IMR-90 (cell line): ENCODE measurements at regions not wholly inside any gene's neighbourhood (a gene's known extent, or its start where the extent isn't known, plus 50 kb on each side); places are given as distances from the start of the nearest gene placed in this dataset.

Source experiments
- ATAC-seq: fragments of 200-7000 bp; cut with Tn5 transposase; 2 replicates; pipeline ENCODE4 v1.9.1; 2020; ENCODE audit warnings: low read depth, mild to moderate bottlenecking, moderate library complexity
- BruUV-seq: library from RNA; stranded (reverse); fragments of 400-500 nt; replicated peaks from 2 replicates; lab custom pipeline; 2021; lab: Mats Ljungman, UMichigan
- CTCF ChIA-PET: fragments of 300-600 bp; formaldehyde crosslinking; extraction: SDS; loops from one replicate; lab custom pipeline; 2021; ENCODE audit warnings: antibody characterized with exemption; lab: Yijun Ruan, JAX
- POLR2A ChIA-PET: fragments of 300-600 bp; sonication (Branson Sonifier 250); formaldehyde crosslinking; loops from one replicate; lab custom pipeline; 2022; ENCODE audit warnings: antibody characterized with exemption; ENCODE audit not compliant: unreplicated experiment; lab: Charles Lee
- DNase-seq: peaks from one replicate; pipeline ENCODE4 v3.0.0; 2013
- H2AFZ ChIP-seq: replicated peaks from 2 replicates; pipeline ENCODE3; 2013; ENCODE audit warnings: low read length, mild to moderate bottlenecking; ENCODE audit not compliant: poor library complexity
- H2AK5ac ChIP-seq: 2 replicates; pipeline ENCODE4 v1.6.1; 2013; ENCODE audit warnings: low read depth, low read length, inconsistent platforms
- H2AK9ac ChIP-seq: replicated peaks from 2 replicates; pipeline ENCODE3; 2013; ENCODE audit warnings: mild to moderate bottlenecking, low read depth, low read length, moderate library complexity; ENCODE audit not compliant: poor library complexity
- H2BK120ac ChIP-seq: 2 replicates; pipeline ENCODE4 v1.6.1; 2013; ENCODE audit warnings: low read depth, low read length, inconsistent platforms
- H2BK15ac ChIP-seq: 3 replicates; pipeline ENCODE4 v1.6.1; 2013; ENCODE audit warnings: low read depth, low read length, inconsistent platforms
- H2BK20ac ChIP-seq: 2 replicates; pipeline ENCODE4 v1.6.1; 2013; ENCODE audit warnings: low read depth, mild to moderate bottlenecking, inconsistent platforms, low read length, moderate library complexity
- H2BK5ac ChIP-seq: 2 replicates; pipeline ENCODE4 v1.6.1; 2013; ENCODE audit warnings: mild to moderate bottlenecking, low read depth, low read length, inconsistent platforms; ENCODE audit not compliant: poor library complexity, severe bottlenecking
- H3K14ac ChIP-seq: replicated peaks from 2 replicates; pipeline ENCODE4 v1.6.1; 2013; ENCODE audit warnings: low read depth, low read length, inconsistent platforms
- H3K18ac ChIP-seq: 2 replicates; pipeline ENCODE4 v1.6.1; 2013; ENCODE audit warnings: low read depth, low read length, control low read depth
- H3K23ac ChIP-seq: 2 replicates; pipeline ENCODE4 v1.6.1; 2013; ENCODE audit warnings: low read depth, low read length, inconsistent platforms
- H3K27ac ChIP-seq: 2 replicates; pipeline ENCODE4 v1.5.1; 2013; ENCODE audit warnings: mild to moderate bottlenecking, control low read depth, low read length; ENCODE audit not compliant: insufficient read depth
- H3K27me3 ChIP-seq: 2 replicates; pipeline ENCODE4 v1.6.1; 2013; ENCODE audit warnings: low read length; ENCODE audit not compliant: control insufficient read depth, insufficient read depth
- H3K36me3 ChIP-seq: 2 replicates; pipeline ENCODE4 v1.6.1; 2013; ENCODE audit warnings: low read length, mixed read lengths; ENCODE audit not compliant: control insufficient read depth, insufficient read depth
- H3K4ac ChIP-seq: 2 replicates; pipeline ENCODE4 v1.6.1; 2013; ENCODE audit warnings: low read depth, low read length, inconsistent platforms
- H3K4me1 ChIP-seq: 2 replicates; pipeline ENCODE4 v1.6.1; 2013; ENCODE audit warnings: low read length, mixed read lengths; ENCODE audit not compliant: control insufficient read depth, insufficient read depth
- H3K4me2 ChIP-seq: 2 replicates; pipeline ENCODE4 v1.6.1; 2013; ENCODE audit warnings: low read depth, mild to moderate bottlenecking, control low read depth, low read length, moderate library complexity
- H3K4me3 ChIP-seq: 2 replicates; pipeline ENCODE4 v1.5.1; 2013; ENCODE audit warnings: low read depth, mild to moderate bottlenecking, control low read depth, low read length, moderate library complexity; ENCODE audit not compliant: insufficient read depth
- H3K56ac ChIP-seq: 2 replicates; pipeline ENCODE4 v1.6.1; 2013; ENCODE audit warnings: low read length, inconsistent platforms; ENCODE audit not compliant: insufficient read depth; ENCODE audit errors: extremely low read depth
- H3K79me1 ChIP-seq, 2 experiments: 2 replicates each; pipeline ENCODE4 v1.6.1; 2013; ENCODE audit warnings: low read length in 2 of 2, inconsistent platforms in 1 of 2, low read depth in 1 of 2
- H3K9ac ChIP-seq: 2 replicates; pipeline ENCODE4 v1.6.1; 2013; ENCODE audit warnings: low read depth, low read length, control low read depth
- H3K9me1 ChIP-seq: 2 replicates; pipeline ENCODE4 v1.6.1; 2013; ENCODE audit warnings: low read length, inconsistent platforms; ENCODE audit not compliant: insufficient read depth
- H3K9me3 ChIP-seq: 2 replicates; pipeline ENCODE4 v1.6.1; 2013; ENCODE audit warnings: low read length; ENCODE audit not compliant: control insufficient read depth, insufficient read depth
- H4K20me1 ChIP-seq: 2 replicates; pipeline ENCODE4 v1.6.1; 2013; ENCODE audit warnings: low read length, inconsistent platforms; ENCODE audit not compliant: insufficient read depth
- H4K5ac ChIP-seq: 2 replicates; pipeline ENCODE4 v1.6.1; 2013; ENCODE audit warnings: mild to moderate bottlenecking, low read depth, low read length, control low read depth
- H4K8ac ChIP-seq, 2 experiments: 2 replicates each; pipeline ENCODE4 v1.6.1; 2013; ENCODE audit warnings: low read depth in 2 of 2, low read length in 2 of 2, control low read depth in 1 of 2, inconsistent platforms in 1 of 2
- H4K91ac ChIP-seq: 2 replicates; pipeline ENCODE4 v1.6.1; 2013; ENCODE audit warnings: low read depth, low read length, inconsistent platforms; ENCODE audit not compliant: insufficient read depth
- BHLHE40 ChIP-seq: fragments of 150-350 bp; IDR thresholded peaks from 2 replicates; pipeline ENCODE4 v1.6.1; 2016; ENCODE audit warnings: mild to moderate bottlenecking, low read depth, low read length
- CEBPB ChIP-seq: IDR thresholded peaks from 2 replicates; pipeline ENCODE4 v1.6.1; 2012; ENCODE audit warnings: low read depth, low read length, improper control_type of control experiment
- CHD1 ChIP-seq: IDR thresholded peaks from 2 replicates; pipeline ENCODE4 v1.6.1; 2012; ENCODE audit warnings: low read depth, low read length, improper control_type of control experiment
- ELK1 ChIP-seq: fragments of 150-350 bp; IDR thresholded peaks from 2 replicates; pipeline ENCODE4 v1.6.1; 2016; ENCODE audit warnings: low read depth, mild to moderate bottlenecking, low read length, moderate library complexity, borderline replicate concordance
- FOS ChIP-seq: fragments of 150-350 bp; IDR thresholded peaks from 2 replicates; pipeline ENCODE4 v1.6.1; 2016; ENCODE audit warnings: low read depth, low read length
- MAFK ChIP-seq: IDR thresholded peaks from 2 replicates; pipeline ENCODE4 v1.6.1; 2012; ENCODE audit warnings: low read depth, low read length, improper control_type of control experiment
- MAZ ChIP-seq: IDR thresholded peaks from 2 replicates; pipeline ENCODE4 v1.6.1; 2012; ENCODE audit warnings: low read depth, mild to moderate bottlenecking, low read length, improper control_type of control experiment, moderate library complexity, borderline replicate concordance
- MXI1 ChIP-seq: IDR thresholded peaks from 2 replicates; pipeline ENCODE4 v1.6.1; 2012; ENCODE audit warnings: low read depth, mild to moderate bottlenecking, low read length, moderate library complexity, borderline replicate concordance
- NFE2L2 ChIP-seq: fragments of 150-350 bp; IDR thresholded peaks from 2 replicates; pipeline ENCODE4 v1.6.1; 2016; ENCODE audit warnings: low read depth, mild to moderate bottlenecking, low read length
- POLR2A ChIP-seq: IDR thresholded peaks from 2 replicates; pipeline ENCODE4 v1.6.1; 2012; ENCODE audit warnings: mild to moderate bottlenecking, low read depth, low read length
- RCOR1 ChIP-seq: IDR thresholded peaks from 2 replicates; pipeline ENCODE4 v1.6.1; 2012; ENCODE audit warnings: mild to moderate bottlenecking, low read length, improper control_type of control experiment; ENCODE audit not compliant: insufficient replicate concordance
- RFX5 ChIP-seq: IDR thresholded peaks from 2 replicates; pipeline ENCODE4 v1.8.0; 2012; ENCODE audit warnings: low read depth, mild to moderate bottlenecking, low read length, moderate library complexity
- SMC3 ChIP-seq: fragments of 150-350 bp; IDR thresholded peaks from 2 replicates; pipeline ENCODE4 v1.6.1; 2016; ENCODE audit warnings: low read depth, mild to moderate bottlenecking, antibody characterized with exemption, low read length, moderate library complexity
- USF2 ChIP-seq: fragments of 150-350 bp; IDR thresholded peaks from 2 replicates; pipeline ENCODE4 v1.6.1; 2017; ENCODE audit warnings: mild to moderate bottlenecking, antibody characterized with exemption, low read length, low read depth
- WGBS, 2 experiments: methylation state at CpG; one replicate each; pipeline versions ENCODE4 v1.1.5 to v1.1.7; 2013; ENCODE audit warnings: missing lambda C conversion rate in 2 of 2; ENCODE audit not compliant: insufficient read length in 1 of 2; ENCODE audit errors: extremely low coverage in 2 of 2; 5-methylcytosine and 5-hydroxymethylcytosine counted together
- dilution Hi-C: fragments of 300-500 bp; cut with HindIII; formaldehyde crosslinking; loops from one replicate; pipeline ENCODE4 v1.14.3; 2018; ENCODE audit warnings: low sequenced_read_pairs; ENCODE audit not compliant: unreplicated experiment
- in situ Hi-C: fragments of 300-500 bp; cut with MboI; formaldehyde crosslinking; loops from 3 replicates; pipeline ENCODE4 v1.14.3; 2019; ENCODE audit warnings: low sequenced_read_pairs, inconsistent platforms, mixed read lengths
- intact Hi-C: fragments of 100-400 bp; cut with micrococcal nuclease; formaldehyde crosslinking; loops from 2 replicates; pipeline ENCODE4 v1.10.0; 2022
- TF ChIP-seq, protein P1 (sequence below): conservative IDR thresholded peaks from 2 replicates; pipeline ENCODE4 v1.5.1; 2012; ENCODE audit warnings: mild to moderate bottlenecking, low read depth, low read length, improper control_type of control experiment

DNA sequence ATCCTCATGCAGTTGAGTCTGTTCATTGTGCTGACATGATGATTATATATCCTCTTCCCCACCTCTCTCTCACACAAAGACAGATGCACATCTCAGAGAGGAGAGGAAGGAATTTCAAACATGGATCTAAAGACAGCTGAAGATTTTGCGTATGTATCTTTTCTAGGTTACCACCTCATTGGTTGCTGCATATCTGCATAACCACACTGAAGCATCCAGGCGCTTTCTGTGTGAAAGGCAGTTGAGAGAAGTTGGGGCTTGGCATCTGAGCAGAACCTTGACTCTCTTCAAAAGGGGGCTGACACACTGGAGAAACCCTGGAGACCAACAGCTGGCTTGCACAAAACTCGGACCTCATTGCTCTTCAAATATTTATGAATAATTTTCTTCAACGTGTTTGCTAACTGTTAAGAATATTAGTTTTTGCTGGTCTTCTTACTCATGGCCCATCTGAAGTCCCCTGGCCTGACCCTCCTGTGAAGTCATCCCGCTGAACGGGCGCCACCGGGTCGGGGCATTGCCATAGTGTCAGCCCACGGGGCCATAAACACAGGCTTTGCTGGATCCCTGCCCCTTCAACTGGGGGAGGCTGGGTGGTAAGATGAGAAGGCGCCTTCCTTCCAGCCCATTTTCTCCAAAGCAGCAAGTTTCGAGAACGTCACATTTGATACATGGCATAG lies 593.2 kb upstream of the CLINT1 start:
- Histone ChIP-seq H3K27ac (no peak overlapping the region), H3K4me1 (0 out of 2 replicates have a peak, but pooled peaks cover 3% of the 10 kb centered on the region), H3K56ac (no peak overlapping the region), H4K20me1 (no peaks in the 10 kb centered on the region), H2AK9ac (no peak overlapping the region), H3K9me1 (no peaks in the 10 kb centered on the region), H4K8ac (no peak overlapping the region), H3K9ac (no peak overlapping the region), H2AFZ (no peak overlapping the region), H2BK120ac (no peak overlapping the region), H3K14ac (no peak overlapping the region), H3K18ac (no peak overlapping the region), H3K9me3 (no peaks in the 10 kb centered on the region), H4K91ac (no peak overlapping the region), H2AK5ac (no peak overlapping the region), H2BK5ac (no peak overlapping the region), H4K5ac (no peak overlapping the region), H2BK20ac (no peak overlapping the region), H2BK15ac (no peak overlapping the region), H3K4me2 (no peak overlapping the region), H3K79me1 (no peaks in the 10 kb centered on the region), H3K4me3 (no peak overlapping the region), H3K4ac (no peak overlapping the region), H3K36me3 (no peaks in the 10 kb centered on the region), H3K23ac (no peak overlapping the region), H3K27me3 (peaks cover 6% of the 10 kb centered on the region; the same call in 1 of the 2 replicates)
- in situ Hi-C loops (no loop called here), intact Hi-C loops (no loop called here), dilution Hi-C loops (no loop called here)
- 100% methylated on average over 1 of the region's 13 CpGs; no CpG with 5 or more reads in 1 of the 2 experiments for WGBS, 2 experiments
- TF ChIP-seq RFX5 (no peak), USF2 (no peak), SMC3 (no peak), FOS (no peak), POLR2A (no peak), MAZ (no peak), CHD1 (no peak), BHLHE40 (no peak), MXI1 (no peak), ELK1 (no peak), RCOR1 (no peak), MAFK (no peak), NFE2L2 (no peak), CEBPB (no peak)
- TF ChIP-seq, protein P1, sequence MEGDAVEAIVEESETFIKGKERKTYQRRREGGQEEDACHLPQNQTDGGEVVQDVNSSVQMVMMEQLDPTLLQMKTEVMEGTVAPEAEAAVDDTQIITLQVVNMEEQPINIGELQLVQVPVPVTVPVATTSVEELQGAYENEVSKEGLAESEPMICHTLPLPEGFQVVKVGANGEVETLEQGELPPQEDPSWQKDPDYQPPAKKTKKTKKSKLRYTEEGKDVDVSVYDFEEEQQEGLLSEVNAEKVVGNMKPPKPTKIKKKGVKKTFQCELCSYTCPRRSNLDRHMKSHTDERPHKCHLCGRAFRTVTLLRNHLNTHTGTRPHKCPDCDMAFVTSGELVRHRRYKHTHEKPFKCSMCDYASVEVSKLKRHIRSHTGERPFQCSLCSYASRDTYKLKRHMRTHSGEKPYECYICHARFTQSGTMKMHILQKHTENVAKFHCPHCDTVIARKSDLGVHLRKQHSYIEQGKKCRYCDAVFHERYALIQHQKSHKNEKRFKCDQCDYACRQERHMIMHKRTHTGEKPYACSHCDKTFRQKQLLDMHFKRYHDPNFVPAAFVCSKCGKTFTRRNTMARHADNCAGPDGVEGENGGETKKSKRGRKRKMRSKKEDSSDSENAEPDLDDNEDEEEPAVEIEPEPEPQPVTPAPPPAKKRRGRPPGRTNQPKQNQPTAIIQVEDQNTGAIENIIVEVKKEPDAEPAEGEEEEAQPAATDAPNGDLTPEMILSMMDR: no peak
- no TSS peak for BruUV-seq
- ChIA-PET POLR2A (no interaction called here), CTCF (no interaction called here)
- DNase-seq (no peak), ATAC-seq (no peak)
